ENCODE measurements at regions not wholly inside any gene's neighbourhood (a gene's known extent, or its start where the extent isn't known, plus 50 kb on each side); places are given as distances from the start of the nearest gene placed in this dataset.

DNA sequence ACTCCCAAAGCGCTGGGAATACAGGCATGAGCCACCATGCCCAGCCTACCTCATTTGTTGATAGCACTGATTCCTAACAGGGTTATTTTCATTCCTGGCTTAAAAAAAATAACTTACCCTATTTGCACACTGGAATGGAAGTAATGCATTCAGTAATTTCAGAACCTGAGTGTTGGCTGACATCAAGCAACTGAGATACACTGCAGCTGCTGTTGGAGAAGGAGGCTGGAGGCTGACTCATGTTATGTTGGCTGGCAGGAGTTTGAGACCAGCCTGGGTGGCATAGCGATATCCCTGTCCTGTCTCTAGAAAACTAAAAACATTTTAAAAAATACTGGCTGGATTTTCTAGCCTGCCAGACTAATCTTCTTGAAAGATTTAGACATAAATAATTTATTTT is 385.1 kb upstream of the MEX3C start:
- no peak for DNase-seq (ENCODE audit: low read depth in 2 of 2)

DNA sequence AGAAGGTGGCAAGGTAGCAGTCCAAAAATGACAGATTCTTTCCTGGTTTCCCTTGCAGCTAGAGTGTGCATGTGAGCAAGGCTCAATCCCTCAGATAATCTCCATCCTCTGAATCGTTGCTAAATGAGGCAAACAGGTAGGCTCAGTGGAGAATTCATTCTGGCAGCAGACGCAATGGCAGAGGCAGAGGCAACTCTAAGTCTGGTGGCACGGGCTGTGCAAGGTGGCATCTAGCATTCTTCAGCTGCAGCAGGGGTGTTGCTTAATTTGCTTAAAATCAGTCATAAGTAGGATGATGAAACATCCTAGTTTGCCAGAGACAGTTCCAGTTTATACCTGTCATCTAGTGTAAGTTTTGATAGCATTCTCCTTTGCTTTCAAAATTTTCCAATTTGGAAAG is 391.1 kb upstream of the MEX3C start:
- no peak for DNase-seq (ENCODE audit: low read depth in 2 of 2)

DNA sequence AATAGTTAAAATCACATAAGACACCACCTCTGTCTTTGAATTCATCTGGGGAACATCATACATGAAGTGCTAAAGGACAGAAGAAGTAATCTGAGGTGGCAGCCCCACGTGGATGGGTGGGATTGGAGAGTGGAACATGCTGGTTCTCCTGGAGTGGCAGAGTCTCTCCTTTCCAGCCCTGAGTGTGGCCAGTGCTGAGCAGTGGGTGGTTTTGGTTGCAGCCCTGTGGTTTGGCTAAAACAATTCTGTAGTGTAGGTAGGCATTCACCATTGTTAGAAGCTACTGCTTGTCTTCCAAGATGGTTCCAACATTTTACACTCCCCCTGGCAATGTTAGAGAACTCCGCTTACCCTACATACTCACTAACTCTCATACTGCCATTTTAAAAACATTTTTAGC is 396.4 kb upstream of the MEX3C start:
- no peak for DNase-seq (ENCODE audit: low read depth in 2 of 2)

DNA sequence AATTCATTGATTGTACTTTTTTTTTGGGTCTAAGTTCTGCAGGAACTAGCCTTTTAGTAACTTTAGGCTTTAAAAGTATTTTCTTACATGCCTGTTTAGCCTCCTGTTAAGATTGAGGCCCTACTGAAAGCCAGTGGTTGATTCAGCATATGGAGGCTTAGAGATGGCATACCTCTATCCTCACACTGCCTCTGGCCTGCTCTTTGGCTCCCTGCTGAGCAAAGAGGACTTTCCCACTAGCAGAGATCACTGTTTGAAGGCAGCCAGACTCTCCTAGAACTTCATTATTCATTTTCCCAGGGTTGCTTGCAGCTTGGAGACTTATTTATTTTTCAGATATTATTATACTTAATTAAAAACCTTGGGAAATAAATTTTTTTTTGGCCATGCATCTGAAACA is 405.6 kb upstream of the MEX3C start:
- DNase-seq (ENCODE audit: low read depth in 2 of 2), result no peak

DNA sequence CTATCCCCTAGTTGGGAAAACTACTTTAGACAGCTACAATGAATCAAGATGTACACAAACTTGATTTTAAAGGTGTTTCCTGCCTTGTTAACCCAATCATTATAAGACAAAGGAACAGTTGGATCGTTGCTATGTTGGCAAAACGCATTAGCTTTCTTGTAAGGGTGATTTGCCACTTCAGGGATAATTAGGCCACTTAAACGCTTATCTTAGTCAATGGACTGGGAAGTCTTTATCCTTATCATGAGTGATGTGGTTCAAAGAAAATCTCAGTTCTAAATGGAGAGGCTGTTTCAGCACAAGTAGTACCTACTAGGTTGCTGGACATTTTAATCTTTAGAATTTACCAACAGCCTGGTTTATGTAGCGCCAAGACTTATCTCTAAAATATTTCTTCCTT is 406.1 kb upstream of the MEX3C start:
- no peak for DNase-seq (ENCODE audit: low read depth in 2 of 2)

DNA sequence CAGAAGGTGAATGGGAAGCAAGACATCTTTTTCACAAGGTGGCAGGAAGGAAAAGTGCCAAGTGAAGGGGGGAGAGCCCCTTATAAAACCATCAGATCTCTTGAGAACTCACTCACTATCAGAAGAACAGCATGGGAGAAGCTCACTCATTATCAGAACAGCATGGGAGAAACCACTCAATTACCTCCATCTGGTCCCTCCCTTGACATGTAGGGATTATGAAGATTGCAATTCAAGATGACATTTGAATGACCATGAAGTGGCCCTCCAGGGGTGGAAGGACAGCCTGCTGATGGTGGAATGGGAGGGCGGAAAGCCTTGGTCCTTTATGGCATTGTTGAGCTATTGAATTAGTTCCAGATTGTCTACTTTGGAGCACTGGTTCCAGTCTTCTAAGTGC is 413.0 kb upstream of the MEX3C start:
- no peak for DNase-seq (ENCODE audit: low read depth in 2 of 2)

DNA sequence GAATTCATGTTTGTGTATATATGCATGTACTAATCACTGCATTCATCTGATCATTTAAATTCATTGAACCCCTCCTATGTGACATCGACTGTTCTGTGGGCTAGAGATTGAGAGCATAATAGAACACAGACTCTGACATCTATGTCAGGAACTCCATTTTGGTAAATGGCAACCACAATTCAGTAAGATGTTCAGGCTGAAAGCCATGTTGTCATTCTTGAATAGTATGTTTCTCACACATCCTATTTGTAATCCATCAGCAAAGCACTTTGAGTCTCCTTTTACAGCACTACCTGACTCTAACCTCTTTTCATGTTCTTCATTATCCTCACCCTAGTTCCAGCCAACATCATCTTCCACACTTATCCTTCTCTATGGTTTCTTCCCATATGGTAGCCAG is 413.8 kb upstream of the MEX3C start:
- no peak for DNase-seq (ENCODE audit: low read depth in 2 of 2)

DNA sequence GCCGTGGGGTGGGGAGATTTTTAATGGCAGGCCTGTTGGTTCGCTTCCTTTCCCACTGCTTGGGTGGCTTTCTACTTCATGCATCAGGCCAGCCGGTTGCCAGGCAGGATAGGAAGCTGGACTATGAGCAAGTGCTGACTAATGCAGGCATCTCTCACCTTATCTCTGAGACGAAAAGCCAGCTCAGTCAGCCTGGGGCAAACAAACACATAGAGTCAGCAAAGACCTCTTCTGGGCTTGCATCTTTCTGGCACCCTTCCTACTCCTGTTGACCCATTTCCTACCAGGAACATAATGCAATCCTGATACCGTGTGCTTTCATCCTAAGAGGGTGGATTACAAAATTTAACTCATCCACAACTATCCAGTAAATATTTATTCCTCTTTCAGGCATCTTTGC is 416.6 kb upstream of the MEX3C start:
- no peak for DNase-seq (ENCODE audit: low read depth in 2 of 2)

DNA sequence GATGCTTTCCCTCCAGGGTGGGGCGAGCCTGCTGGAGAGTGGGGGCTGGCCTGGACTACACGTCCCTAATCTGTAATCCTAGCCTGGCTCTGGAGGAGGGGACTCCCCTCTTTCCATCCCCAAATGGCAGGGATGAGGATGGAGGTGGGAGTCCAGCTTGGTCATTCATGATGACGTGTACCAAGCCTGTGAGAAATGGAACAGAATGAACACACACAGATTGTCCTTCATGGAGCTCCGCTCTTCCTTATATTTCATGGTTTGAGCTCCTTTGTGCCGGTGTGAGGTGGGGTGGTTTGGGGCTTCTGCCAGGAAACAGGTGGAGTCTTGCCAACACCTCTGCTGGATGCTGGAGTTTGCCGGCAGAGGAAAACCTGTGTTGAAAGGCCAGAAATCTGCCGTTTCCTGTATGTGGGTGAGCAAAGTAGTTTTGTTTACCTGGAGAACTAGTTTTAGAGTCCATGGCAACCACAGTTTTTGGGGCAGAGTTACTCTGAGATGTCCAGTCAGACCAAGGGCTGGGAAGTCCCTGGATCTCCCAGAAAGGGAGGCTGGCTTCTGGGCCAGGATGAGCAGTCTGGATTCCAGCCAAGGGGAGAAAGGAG is 417.6 kb upstream of the MEX3C start:
- no peak for DNase-seq (ENCODE audit: low read depth in 2 of 2)

DNA sequence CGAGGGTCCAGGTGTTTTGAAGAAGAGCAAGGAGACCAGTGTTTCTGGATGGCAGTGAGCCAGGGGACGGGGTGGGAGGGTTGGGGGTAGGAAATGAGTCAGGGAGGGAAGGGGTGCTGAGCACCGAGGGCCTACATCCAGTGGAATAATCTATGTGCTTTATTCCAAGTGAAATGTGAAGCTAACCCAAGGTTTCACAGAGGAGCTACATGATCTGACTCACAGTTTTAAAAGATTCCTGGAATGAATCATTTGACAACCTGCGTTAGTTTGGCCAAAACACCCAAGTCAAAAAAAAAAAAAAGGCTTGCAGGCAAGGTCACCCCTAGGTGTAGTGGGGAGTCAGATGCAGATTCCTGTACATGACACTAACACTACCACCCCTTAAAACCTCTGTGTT is 419.7 kb upstream of the MEX3C start:
- DNase-seq (ENCODE audit: low read depth in 2 of 2), result no peak

DNA sequence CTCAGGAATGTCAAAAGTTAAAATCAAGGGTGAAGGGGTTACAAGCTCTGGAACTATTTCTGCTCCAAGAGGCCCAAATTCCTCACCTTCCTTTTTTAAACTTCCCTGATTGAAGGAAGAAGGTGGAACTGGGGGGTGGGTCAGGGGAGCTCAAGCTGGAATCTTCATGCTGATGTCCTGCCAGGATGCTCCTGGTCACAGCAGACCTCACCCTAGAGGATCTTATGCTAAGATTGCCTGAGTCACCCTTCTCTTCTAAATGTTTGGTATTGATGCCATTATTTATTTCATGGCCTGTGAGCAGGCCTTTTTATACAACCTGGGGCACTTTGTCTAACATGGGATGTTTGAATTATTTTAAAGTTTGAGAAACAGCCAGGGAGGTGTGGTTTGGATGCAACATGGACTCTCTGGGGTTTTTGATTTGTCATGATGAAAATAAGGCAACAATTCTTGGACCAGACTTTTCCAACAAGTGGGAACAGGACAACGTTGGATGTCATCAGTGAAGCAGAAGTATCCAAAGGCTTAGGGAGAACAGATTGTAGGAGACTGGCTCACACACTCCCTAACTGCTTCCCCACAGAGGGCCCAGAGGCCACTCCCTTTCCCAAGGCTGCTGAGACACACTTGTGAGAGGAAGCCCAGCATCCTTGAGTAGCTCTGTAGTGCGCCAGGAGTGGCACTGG is 420.2 kb upstream of the MEX3C start:
- no peak for DNase-seq (ENCODE audit: low read depth in 2 of 2)

DNA sequence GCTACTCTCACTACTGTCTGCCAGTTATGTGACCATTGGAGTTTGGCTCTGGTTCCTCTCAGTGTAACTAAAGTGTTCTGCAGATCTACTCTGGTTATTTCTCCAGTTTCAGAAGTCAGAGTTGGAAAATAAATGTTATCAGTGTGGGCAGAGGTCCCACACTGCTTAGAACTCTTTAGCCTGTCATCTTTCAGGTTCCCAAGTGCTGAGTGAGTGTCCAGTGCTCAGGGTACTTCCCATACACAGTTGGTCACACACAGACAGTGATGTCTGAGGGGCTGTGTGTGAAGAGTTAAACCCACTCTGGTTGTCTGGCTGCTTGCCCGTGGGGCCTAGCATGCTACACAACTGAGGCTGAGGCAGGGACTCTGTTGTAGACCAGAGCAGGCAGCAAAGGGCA is 421.8 kb upstream of the MEX3C start:
- no peak for DNase-seq (ENCODE audit: low read depth in 2 of 2)

DNA sequence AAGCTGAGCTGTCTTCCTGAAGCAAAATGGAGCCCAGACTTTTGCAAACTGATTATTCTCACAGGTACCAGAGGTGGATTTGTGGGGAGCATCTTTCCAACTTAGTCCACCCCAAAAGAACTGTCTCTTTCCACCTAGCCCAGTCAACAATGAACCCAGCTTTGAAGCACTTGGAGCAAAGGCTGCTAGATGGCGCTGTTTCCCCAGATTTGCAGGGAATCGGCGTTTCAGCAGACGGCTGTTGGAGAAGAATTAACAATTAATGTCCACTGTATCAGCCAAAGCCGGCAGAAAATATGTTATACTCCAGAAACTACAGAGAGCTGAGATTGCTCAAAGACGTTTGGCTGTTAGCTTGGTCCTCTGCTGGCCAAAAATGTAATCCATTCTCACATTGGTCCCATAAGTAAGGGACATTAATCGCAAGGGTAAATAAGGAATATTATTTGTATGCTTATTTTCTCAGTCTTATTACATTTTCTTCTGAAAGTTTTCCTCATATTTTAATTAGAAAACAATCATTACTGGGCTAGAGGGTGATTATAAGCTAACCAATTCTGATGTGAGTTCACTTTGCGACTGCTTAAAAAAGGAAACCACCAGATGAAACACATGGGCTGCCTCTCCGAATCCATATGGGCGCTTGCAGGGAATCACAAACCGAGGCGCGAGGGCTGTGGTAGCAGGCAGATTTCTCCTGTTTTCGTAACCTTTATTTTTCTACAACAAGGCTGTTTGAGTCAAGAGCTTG is 423.8 kb upstream of the MEX3C start:
- peak; percentile 5 to 8 for DNase-seq (ENCODE audit: low read depth in 2 of 2)

DNA sequence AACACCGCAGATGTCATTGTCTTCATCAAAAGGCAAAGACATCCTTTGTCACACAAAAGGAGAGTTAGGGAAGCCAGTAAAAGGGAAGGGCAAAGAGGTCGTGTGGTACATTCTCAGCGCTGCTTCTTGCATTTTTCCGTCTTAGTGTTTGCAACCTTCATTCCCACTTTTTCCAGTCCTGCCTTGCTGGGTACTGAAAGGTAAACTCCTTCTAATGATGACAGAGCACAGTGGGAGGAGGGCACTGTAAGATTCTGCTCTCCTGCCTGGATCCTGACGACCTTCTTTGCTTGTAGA is 424.3 kb upstream of the MEX3C start:
- DNase-seq (ENCODE audit: low read depth in 2 of 2), result no peak

DNA sequence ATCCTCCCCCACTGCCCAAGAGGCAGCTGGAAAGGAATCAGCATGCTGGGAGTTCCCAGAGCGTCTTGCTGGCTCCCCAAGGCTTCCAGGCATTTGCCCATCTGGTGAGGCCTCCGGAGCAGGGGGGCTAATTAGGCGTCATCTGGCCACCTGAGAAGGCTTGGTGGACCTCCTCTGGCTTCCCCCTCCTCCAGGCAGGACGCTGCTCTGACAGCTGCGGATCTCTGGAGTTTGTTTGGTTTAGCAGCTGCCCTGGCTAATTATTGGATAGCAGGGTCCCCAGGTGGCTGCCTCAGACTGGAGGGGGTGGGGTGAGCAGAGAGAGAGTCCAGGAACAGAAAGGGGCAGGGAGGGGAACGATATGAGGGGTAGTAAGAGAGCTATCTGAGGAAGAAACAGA is 425.2 kb upstream of the MEX3C start:
- no peak for DNase-seq (ENCODE audit: low read depth in 2 of 2)

DNA sequence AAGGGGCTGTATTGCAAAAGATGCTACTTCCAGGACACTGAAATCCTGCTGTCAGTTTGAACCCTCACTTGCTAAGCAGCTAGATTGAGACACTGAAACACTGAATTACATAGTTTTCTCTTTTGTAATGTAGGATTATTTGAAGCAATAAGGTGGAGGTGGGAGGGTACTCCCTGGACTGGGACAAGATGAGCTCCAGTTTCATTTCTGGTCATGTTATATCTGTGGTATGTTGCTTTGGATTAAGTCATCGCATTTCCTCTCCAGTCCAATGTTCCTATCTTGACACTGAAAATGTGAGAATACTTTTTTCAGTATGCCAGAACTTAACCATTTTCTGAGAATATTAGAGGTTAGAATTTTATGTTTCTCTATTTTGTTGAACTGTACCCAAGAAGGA is 426.2 kb upstream of the MEX3C start:
- DNase-seq (ENCODE audit: low read depth in 2 of 2), result no peak

DNA sequence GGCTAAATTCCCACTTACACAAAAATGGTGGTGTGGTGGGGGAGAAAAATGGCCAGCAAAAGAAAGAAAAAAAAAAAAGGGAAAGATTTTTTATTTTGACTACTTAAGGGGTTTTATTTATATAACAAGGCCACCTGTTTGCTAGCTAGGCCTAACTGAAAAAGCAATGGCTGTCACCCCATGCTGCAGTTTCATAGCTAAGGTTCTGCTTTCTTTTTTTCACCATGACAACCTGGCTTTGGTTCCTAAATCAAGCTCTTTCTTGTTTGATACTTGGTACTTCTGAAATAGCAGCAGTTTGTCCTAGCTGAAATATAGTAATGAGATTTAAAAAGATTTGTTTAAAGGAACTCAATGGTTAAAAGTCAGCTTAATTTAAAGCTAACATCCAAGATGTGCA is 433.2 kb upstream of the MEX3C start:
- no peak for DNase-seq (ENCODE audit: low read depth in 2 of 2)

DNA sequence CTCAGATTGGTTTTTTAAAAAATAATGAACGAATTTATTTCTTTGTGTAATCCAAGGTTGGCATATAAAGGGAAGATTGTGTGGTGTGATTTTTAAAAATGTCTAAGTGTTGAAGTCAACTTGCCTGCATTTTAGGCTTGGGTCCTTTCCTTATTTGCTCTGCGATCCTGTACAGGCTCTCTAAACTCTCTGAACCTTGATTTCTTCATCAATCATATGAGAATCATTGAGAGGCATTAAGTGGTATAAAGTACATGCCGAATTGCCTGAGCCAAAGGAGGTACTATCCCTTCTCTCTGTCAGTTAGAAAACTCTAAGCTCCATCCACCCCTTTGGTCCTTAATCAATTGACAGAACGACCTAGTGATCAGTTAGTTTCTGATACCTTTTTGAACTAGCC is 440.4 kb upstream of the MEX3C start:
- no peak for DNase-seq (ENCODE audit: low read depth in 2 of 2)

DNA sequence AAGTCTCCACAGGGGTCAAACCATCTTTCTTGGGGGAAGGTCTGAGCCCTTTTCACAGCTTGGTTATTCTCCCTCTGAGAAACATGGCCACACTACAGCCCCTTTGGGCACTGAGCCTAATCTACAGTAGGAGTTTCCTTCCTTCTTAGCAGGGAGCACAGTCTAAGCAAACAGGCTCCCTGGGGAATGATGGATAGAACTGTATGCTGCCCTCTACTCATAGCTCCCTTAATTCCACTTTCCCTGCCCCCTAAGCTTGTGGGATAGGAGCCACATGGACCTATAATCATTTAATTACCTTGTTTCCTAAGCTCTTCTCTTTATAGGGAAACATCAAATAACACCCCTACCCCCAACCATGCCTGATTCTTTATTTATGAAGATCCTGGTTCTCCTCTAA is 442.1 kb upstream of the MEX3C start:
- DNase-seq (ENCODE audit: low read depth in 2 of 2), result no peak

DNA sequence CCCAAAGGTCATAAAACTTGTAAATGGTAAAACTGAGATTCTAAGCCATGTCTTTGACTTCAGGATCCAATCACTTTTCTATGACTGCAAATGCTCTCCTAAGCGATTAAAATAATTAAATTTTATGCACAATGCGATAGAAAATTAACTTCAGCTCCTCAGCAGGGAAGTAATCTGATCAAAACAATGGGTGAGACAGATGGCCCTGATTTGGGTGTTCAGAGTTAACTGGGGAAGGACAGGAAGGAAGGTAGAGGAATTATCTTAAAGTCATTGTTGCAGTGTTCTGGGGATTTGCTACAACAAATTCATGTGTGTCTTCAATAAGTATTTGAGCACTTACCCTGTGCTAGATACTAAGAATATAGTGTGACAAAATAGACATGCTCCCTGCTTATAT is 446.0 kb upstream of the MEX3C start:
- DNase-seq (ENCODE audit: low read depth in 2 of 2), result no peak

DNA sequence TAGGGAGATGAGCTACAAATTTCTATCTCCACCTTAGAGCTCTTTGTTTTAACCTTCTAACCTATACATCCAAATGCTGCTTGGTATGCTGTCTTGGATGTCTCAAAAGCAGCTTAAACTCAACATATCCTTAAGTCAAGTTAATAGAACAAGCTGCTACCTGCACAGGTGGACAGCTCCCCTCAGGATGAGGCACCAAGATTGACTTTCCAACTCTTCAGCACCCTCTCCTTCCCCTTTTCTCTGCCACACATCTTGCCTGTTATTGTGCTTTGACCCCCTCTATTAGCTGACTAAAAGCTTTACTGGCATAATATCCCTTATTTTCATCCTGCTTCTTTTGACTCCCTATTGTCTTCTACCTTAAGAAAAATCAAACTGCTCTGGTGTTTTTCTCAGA is 448.1 kb upstream of the MEX3C start:
- DNase-seq (ENCODE audit: low read depth in 2 of 2), result no peak

DNA sequence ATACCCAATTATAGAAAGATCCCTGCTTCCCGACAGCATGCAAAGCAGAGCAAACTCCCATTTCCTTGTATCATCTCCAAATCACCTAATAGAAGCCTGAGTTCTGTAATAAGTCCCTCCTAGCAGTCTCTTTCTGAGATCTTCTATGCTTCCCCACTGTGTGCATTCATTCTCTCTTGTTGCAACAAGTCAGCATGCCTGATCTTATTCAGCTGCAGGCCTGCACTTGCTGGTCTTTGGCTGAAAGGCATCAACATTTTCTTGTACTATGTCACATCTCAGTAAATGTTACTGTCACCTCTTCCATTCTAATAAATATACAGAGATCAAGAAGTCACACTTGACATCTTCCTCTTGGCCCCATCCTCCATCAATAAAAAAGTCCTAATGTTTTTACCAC is 449.9 kb upstream of the MEX3C start:
- DNase-seq (ENCODE audit: low read depth in 2 of 2), result no peak

DNA sequence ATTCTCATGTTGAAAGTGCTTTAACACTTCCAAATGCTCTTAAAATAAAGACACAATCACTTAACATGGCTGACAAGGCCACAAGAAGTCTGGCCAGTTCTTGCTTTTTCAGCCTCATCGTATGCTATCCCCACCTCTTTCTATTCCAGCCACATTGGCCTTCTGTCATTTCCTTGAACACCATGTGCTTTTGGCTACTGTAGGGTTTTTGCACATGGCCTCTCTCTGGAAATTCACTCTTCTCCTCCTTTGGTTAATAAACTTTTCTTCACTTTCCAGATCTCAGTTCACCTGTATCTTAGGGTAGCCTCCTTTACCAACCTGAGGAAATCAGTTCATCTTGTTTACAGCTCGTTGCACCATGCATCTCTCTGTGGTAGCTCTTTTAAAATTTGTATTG is 450.5 kb upstream of the MEX3C start:
- no peak for DNase-seq (ENCODE audit: low read depth in 2 of 2)

DNA sequence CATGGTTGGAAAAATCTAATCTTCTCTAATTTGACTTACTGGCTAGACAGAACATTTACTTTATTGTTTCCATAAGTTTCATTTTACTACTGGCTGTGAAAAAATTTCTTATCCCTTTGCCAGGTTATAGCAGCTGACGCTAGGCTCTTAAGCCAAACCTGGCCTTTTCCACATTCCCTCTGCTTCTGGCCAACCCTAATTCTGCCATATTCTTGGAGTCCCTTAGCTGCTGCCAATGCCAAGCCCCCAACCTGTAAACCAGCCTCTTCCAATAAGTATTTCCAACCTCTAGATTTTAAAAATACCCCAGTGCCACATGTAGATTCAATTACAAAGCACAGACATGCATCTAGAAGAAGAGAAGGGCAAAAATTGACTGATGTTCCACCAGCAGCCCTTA is 452.3 kb upstream of the MEX3C start:
- DNase-seq (ENCODE audit: low read depth in 2 of 2), result no peak

Data from stimulated activated CD8-positive, alpha-beta memory T cell treated with anti-CD3 and anti-CD28 coated beads, Interleukin-2, amount 100 ng/mL, for 48 hours (primary cell).